IMR-90 (cell line): ENCODE measurements at regions not wholly inside any gene's neighbourhood (a gene's known extent, or its start where the extent isn't known, plus 50 kb on each side); places are given as distances from the start of the nearest gene placed in this dataset.

ENCODE experiments used
- ATAC-seq: fragments of 200-7000 bp; cut with Tn5 transposase; 2 replicates; pipeline ENCODE4 v1.9.1; 2020; ENCODE audit warnings: low read depth, mild to moderate bottlenecking, moderate library complexity
- BruUV-seq: library from RNA; stranded (reverse); fragments of 400-500 nt; replicated peaks from 2 replicates; lab custom pipeline; 2021; lab: Mats Ljungman, UMichigan
- CTCF ChIA-PET: fragments of 300-600 bp; formaldehyde crosslinking; extraction: SDS; loops from one replicate; lab custom pipeline; 2021; ENCODE audit warnings: antibody characterized with exemption; lab: Yijun Ruan, JAX
- POLR2A ChIA-PET: fragments of 300-600 bp; sonication (Branson Sonifier 250); formaldehyde crosslinking; loops from one replicate; lab custom pipeline; 2022; ENCODE audit warnings: antibody characterized with exemption; ENCODE audit not compliant: unreplicated experiment; lab: Charles Lee
- DNase-seq: peaks from one replicate; pipeline ENCODE4 v3.0.0; 2013
- H2AFZ ChIP-seq: replicated peaks from 2 replicates; pipeline ENCODE3; 2013; ENCODE audit warnings: low read length, mild to moderate bottlenecking; ENCODE audit not compliant: poor library complexity
- H2AK5ac ChIP-seq: 2 replicates; pipeline ENCODE4 v1.6.1; 2013; ENCODE audit warnings: low read depth, low read length, inconsistent platforms
- H2AK9ac ChIP-seq: replicated peaks from 2 replicates; pipeline ENCODE3; 2013; ENCODE audit warnings: mild to moderate bottlenecking, low read depth, low read length, moderate library complexity; ENCODE audit not compliant: poor library complexity
- H2BK120ac ChIP-seq: 2 replicates; pipeline ENCODE4 v1.6.1; 2013; ENCODE audit warnings: low read depth, low read length, inconsistent platforms
- H2BK15ac ChIP-seq: 3 replicates; pipeline ENCODE4 v1.6.1; 2013; ENCODE audit warnings: low read depth, low read length, inconsistent platforms
- H2BK20ac ChIP-seq: 2 replicates; pipeline ENCODE4 v1.6.1; 2013; ENCODE audit warnings: low read depth, mild to moderate bottlenecking, inconsistent platforms, low read length, moderate library complexity
- H2BK5ac ChIP-seq: 2 replicates; pipeline ENCODE4 v1.6.1; 2013; ENCODE audit warnings: mild to moderate bottlenecking, low read depth, low read length, inconsistent platforms; ENCODE audit not compliant: poor library complexity, severe bottlenecking
- H3K14ac ChIP-seq: replicated peaks from 2 replicates; pipeline ENCODE4 v1.6.1; 2013; ENCODE audit warnings: low read depth, low read length, inconsistent platforms
- H3K18ac ChIP-seq: 2 replicates; pipeline ENCODE4 v1.6.1; 2013; ENCODE audit warnings: low read depth, low read length, control low read depth
- H3K23ac ChIP-seq: 2 replicates; pipeline ENCODE4 v1.6.1; 2013; ENCODE audit warnings: low read depth, low read length, inconsistent platforms
- H3K27ac ChIP-seq: 2 replicates; pipeline ENCODE4 v1.5.1; 2013; ENCODE audit warnings: mild to moderate bottlenecking, control low read depth, low read length; ENCODE audit not compliant: insufficient read depth
- H3K27me3 ChIP-seq: 2 replicates; pipeline ENCODE4 v1.6.1; 2013; ENCODE audit warnings: low read length; ENCODE audit not compliant: control insufficient read depth, insufficient read depth
- H3K36me3 ChIP-seq: 2 replicates; pipeline ENCODE4 v1.6.1; 2013; ENCODE audit warnings: low read length, mixed read lengths; ENCODE audit not compliant: control insufficient read depth, insufficient read depth
- H3K4ac ChIP-seq: 2 replicates; pipeline ENCODE4 v1.6.1; 2013; ENCODE audit warnings: low read depth, low read length, inconsistent platforms
- H3K4me1 ChIP-seq: 2 replicates; pipeline ENCODE4 v1.6.1; 2013; ENCODE audit warnings: low read length, mixed read lengths; ENCODE audit not compliant: control insufficient read depth, insufficient read depth
- H3K4me2 ChIP-seq: 2 replicates; pipeline ENCODE4 v1.6.1; 2013; ENCODE audit warnings: low read depth, mild to moderate bottlenecking, control low read depth, low read length, moderate library complexity
- H3K4me3 ChIP-seq: 2 replicates; pipeline ENCODE4 v1.5.1; 2013; ENCODE audit warnings: low read depth, mild to moderate bottlenecking, control low read depth, low read length, moderate library complexity; ENCODE audit not compliant: insufficient read depth
- H3K56ac ChIP-seq: 2 replicates; pipeline ENCODE4 v1.6.1; 2013; ENCODE audit warnings: low read length, inconsistent platforms; ENCODE audit not compliant: insufficient read depth; ENCODE audit errors: extremely low read depth
- H3K79me1 ChIP-seq, 2 experiments: 2 replicates each; pipeline ENCODE4 v1.6.1; 2013; ENCODE audit warnings: low read length in 2 of 2, inconsistent platforms in 1 of 2, low read depth in 1 of 2
- H3K9ac ChIP-seq: 2 replicates; pipeline ENCODE4 v1.6.1; 2013; ENCODE audit warnings: low read depth, low read length, control low read depth
- H3K9me1 ChIP-seq: 2 replicates; pipeline ENCODE4 v1.6.1; 2013; ENCODE audit warnings: low read length, inconsistent platforms; ENCODE audit not compliant: insufficient read depth
- H3K9me3 ChIP-seq: 2 replicates; pipeline ENCODE4 v1.6.1; 2013; ENCODE audit warnings: low read length; ENCODE audit not compliant: control insufficient read depth, insufficient read depth
- H4K20me1 ChIP-seq: 2 replicates; pipeline ENCODE4 v1.6.1; 2013; ENCODE audit warnings: low read length, inconsistent platforms; ENCODE audit not compliant: insufficient read depth
- H4K5ac ChIP-seq: 2 replicates; pipeline ENCODE4 v1.6.1; 2013; ENCODE audit warnings: mild to moderate bottlenecking, low read depth, low read length, control low read depth
- H4K8ac ChIP-seq, 2 experiments: 2 replicates each; pipeline ENCODE4 v1.6.1; 2013; ENCODE audit warnings: low read depth in 2 of 2, low read length in 2 of 2, control low read depth in 1 of 2, inconsistent platforms in 1 of 2
- H4K91ac ChIP-seq: 2 replicates; pipeline ENCODE4 v1.6.1; 2013; ENCODE audit warnings: low read depth, low read length, inconsistent platforms; ENCODE audit not compliant: insufficient read depth
- WGBS, 2 experiments: methylation state at CpG; one replicate each; pipeline versions ENCODE4 v1.1.5 to v1.1.7; 2013; ENCODE audit warnings: missing lambda C conversion rate in 2 of 2; ENCODE audit not compliant: insufficient read length in 1 of 2; ENCODE audit errors: extremely low coverage in 2 of 2; 5-methylcytosine and 5-hydroxymethylcytosine counted together
- dilution Hi-C: fragments of 300-500 bp; cut with HindIII; formaldehyde crosslinking; loops from one replicate; pipeline ENCODE4 v1.14.3; 2018; ENCODE audit warnings: low sequenced_read_pairs; ENCODE audit not compliant: unreplicated experiment
- in situ Hi-C: fragments of 300-500 bp; cut with MboI; formaldehyde crosslinking; loops from 3 replicates; pipeline ENCODE4 v1.14.3; 2019; ENCODE audit warnings: low sequenced_read_pairs, inconsistent platforms, mixed read lengths
- intact Hi-C: fragments of 100-400 bp; cut with micrococcal nuclease; formaldehyde crosslinking; loops from 2 replicates; pipeline ENCODE4 v1.10.0; 2022
- TF ChIP-seq, protein P1 (sequence below): conservative IDR thresholded peaks from 2 replicates; pipeline ENCODE4 v1.5.1; 2012; ENCODE audit warnings: mild to moderate bottlenecking, low read depth, low read length, improper control_type of control experiment

DNA sequence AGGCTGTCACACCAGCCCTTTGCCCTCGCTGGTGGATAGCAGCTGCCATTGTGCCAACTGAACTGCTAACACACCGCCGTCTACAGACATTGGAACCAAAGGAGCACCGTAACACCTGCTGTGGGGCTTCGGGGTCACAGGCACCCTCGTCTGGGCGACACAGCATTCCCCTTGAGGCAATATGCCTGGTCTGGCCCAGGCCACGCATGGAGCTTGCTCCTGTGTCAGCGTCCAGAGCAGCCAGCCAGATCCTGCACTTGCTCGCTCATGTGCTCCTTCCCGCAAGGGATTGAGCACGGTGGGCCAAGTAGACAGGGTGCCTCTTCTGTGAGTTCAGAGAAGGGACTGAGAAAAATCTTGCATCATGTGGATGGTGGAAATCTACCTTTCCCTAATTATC is 314.6 kb upstream of the PLD5 start:
- POLR2A ChIA-PET, result no interaction called here
- Histone ChIP-seq H2AK9ac (no peak overlapping the region), H3K4ac (no peak overlapping the region), H2AK5ac (no peak overlapping the region), H4K8ac (no peak overlapping the region), H2BK20ac (no peak overlapping the region), H2AFZ (no peak overlapping the region), H2BK15ac (no peak overlapping the region), H3K9ac (no peak overlapping the region), H3K27ac (no peak overlapping the region), H3K4me3 (no peak overlapping the region), H4K91ac (no peak overlapping the region), H3K14ac (no peak overlapping the region), H2BK5ac (no peak overlapping the region), H3K4me2 (no peak overlapping the region), H2BK120ac (no peak overlapping the region), H3K56ac (no peak overlapping the region), H4K5ac (no peak overlapping the region), H4K20me1 (no peaks in the 10 kb centered on the region), H3K23ac (no peak overlapping the region), H3K9me1 (no peaks in the 10 kb centered on the region), H3K18ac (no peak overlapping the region), H3K79me1 (no peaks in the 10 kb centered on the region), H3K9me3 (peaks cover 12% of the 10 kb centered on the region; the same call in 1 of the 2 replicates), H3K27me3 (no peaks in the 10 kb centered on the region), H3K4me1 (no peaks in the 10 kb centered on the region), H3K36me3 (no peaks in the 10 kb centered on the region)
- DNase-seq, result no peak
- intact Hi-C loops, result no loop called here
- no TSS peak for BruUV-seq
- TF ChIP-seq, protein P1, sequence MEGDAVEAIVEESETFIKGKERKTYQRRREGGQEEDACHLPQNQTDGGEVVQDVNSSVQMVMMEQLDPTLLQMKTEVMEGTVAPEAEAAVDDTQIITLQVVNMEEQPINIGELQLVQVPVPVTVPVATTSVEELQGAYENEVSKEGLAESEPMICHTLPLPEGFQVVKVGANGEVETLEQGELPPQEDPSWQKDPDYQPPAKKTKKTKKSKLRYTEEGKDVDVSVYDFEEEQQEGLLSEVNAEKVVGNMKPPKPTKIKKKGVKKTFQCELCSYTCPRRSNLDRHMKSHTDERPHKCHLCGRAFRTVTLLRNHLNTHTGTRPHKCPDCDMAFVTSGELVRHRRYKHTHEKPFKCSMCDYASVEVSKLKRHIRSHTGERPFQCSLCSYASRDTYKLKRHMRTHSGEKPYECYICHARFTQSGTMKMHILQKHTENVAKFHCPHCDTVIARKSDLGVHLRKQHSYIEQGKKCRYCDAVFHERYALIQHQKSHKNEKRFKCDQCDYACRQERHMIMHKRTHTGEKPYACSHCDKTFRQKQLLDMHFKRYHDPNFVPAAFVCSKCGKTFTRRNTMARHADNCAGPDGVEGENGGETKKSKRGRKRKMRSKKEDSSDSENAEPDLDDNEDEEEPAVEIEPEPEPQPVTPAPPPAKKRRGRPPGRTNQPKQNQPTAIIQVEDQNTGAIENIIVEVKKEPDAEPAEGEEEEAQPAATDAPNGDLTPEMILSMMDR, result no peak
- dilution Hi-C loops, result no loop called here
- in situ Hi-C loops, result no loop called here
- CTCF ChIA-PET, result no interaction called here
- no peak for ATAC-seq
- WGBS, 2 experiments, result 56% methylated on average over 9 of the region's 12 CpGs; no CpG with 5 or more reads in 1 of the 2 experiments
